Vagina (tissue), 2 donors: ENCODE measurements at regions not wholly inside any gene's neighbourhood (a gene's known extent, or its start where the extent isn't known, plus 50 kb on each side); places are given as distances from the start of the nearest gene placed in this dataset.

ENCODE experiments used
- CTCF ChIP-seq, 3 experiments: fragments of 450-650 bp in 2 of 3; fragments of 200-600 bp in 1 of 3; sonication (generic) in 1 of 3; IDR thresholded peaks; one replicate each; pipeline ENCODE4 v1.5.1; 2017 to 2019; ENCODE audit warnings: antibody characterized with exemption in 3 of 3, mild to moderate bottlenecking in 2 of 3, moderate library complexity in 2 of 3
- POLR2AphosphoS5 ChIP-seq, 2 donors: sonication (generic); formaldehyde crosslinking; IDR thresholded peaks; one replicate each; pipeline ENCODE4 v1.9.0; 2017; ENCODE audit warnings: antibody characterized with exemption in 2 of 2, mild to moderate bottlenecking in 2 of 2, low read depth in 1 of 2; ENCODE audit not compliant: insufficient read depth in 1 of 2

GRCh38 chrX:145532176-145532780 lies 285.0 kb downstream of the SPANXN1 start:
- no peak for TF ChIP-seq CTCF (IDR thresholded peaks at IDR 0.05)
- no peak for TF ChIP-seq POLR2AphosphoS5 (IDR thresholded peaks at IDR 0.05; ENCODE audit: insufficient read depth in 1 of 2, low read depth in 1 of 2)
